ENCODE measurements at regions not wholly inside any gene's neighbourhood (a gene's known extent, or its start where the extent isn't known, plus 50 kb on each side); places are given as distances from the start of the nearest gene placed in this dataset.

DNA sequence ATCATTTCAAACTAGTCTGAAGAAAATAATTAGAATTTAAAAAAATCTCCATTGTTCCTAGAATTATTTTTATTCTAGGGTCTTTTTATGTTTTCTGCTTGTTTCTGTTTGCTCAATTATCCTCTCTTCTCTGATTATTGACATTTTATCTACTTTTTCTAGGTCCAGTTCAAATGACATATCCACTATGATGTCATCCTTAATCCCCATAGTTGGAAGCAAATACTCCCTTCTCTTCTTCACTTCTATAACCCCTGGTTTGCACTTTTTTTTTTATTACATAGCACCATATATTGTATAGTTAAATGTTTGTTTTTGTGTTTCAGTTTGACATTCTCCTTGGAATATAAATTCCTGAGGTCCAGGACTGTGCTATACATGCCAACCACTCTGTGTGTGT, 82.6 kb downstream of the CT47B1 start:
- no peaks in the 10 kb centered on the region for H3K79me2 ChIP-seq
- TF ChIP-seq EZH2phosphoT487 (IDR thresholded peaks at IDR 0.05; ENCODE audit: low read depth, severe bottlenecking, unreplicated experiment) (no peak), EZH2 (IDR thresholded peaks at IDR 0.05; ENCODE audit: borderline replicate concordance) (no peak)
- TF ChIP-seq, protein P1, sequence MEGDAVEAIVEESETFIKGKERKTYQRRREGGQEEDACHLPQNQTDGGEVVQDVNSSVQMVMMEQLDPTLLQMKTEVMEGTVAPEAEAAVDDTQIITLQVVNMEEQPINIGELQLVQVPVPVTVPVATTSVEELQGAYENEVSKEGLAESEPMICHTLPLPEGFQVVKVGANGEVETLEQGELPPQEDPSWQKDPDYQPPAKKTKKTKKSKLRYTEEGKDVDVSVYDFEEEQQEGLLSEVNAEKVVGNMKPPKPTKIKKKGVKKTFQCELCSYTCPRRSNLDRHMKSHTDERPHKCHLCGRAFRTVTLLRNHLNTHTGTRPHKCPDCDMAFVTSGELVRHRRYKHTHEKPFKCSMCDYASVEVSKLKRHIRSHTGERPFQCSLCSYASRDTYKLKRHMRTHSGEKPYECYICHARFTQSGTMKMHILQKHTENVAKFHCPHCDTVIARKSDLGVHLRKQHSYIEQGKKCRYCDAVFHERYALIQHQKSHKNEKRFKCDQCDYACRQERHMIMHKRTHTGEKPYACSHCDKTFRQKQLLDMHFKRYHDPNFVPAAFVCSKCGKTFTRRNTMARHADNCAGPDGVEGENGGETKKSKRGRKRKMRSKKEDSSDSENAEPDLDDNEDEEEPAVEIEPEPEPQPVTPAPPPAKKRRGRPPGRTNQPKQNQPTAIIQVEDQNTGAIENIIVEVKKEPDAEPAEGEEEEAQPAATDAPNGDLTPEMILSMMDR (IDR thresholded peaks at IDR 0.05; ENCODE audit: poor library complexity): no peak
- H3K9me3 ChIP-seq (ENCODE audit: low read depth): no peaks in the 10 kb centered on the region
- H3K4me3 ChIP-seq: no peak overlapping the region
- no peak overlapping the region for H2AFZ ChIP-seq
- H3K4me1 ChIP-seq (ENCODE audit: insufficient read depth): no peaks in the 10 kb centered on the region
- H4K20me1 ChIP-seq (ENCODE audit: insufficient read depth, poor library complexity, severe bottlenecking): no peaks in the 10 kb centered on the region
- H3K4me2 ChIP-seq: no peak overlapping the region
- H3K9me2 ChIP-seq (replicated peaks; ENCODE audit: insufficient read depth): no peaks in the 10 kb centered on the region
- H3K27me3 ChIP-seq: no peaks in the 10 kb centered on the region
- no peaks in the 10 kb centered on the region for H3K36me3 ChIP-seq (replicated peaks; ENCODE audit: insufficient read depth, low read depth)
- H3K27ac ChIP-seq: no peak overlapping the region
- no peak for DNase-seq (ENCODE audit: low spot score)

DNA sequence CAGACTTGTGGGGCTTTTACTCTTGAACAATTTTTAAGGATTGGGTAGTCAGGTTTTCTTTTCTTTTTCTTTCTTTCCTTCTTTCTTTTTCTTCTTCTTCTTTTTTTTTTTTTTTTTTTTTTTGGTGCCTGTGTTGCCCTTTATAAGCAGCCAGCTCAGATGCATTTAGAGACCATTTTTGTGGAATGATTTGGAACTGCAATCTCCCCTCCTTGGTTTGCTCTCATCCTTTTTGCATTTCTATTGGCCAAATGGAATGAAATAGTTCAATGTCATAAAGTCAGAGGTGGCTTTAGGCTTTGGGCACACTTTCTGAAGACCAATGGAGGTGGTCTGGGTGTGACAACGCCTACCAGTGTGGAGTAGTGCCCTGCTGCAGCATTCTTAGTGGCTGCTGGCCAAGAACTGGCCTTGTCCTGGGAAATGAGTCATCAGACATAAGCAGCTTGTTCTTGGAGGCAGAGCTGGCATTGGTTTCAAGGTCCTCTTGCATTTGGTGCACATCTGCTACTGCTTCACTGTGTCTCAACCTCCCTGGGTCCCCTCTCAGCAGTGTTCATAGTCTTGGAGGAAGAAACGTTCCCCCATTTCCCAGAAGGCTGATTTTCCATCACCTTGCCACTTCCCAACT, 84.5 kb downstream of the CT47B1 start:
- TF ChIP-seq, protein P1 (IDR thresholded peaks at IDR 0.05; ENCODE audit: poor library complexity): no peak
- DNase-seq (ENCODE audit: low spot score): peak; percentile 31
- no peak overlapping the region for H3K4me2 ChIP-seq

DNA sequence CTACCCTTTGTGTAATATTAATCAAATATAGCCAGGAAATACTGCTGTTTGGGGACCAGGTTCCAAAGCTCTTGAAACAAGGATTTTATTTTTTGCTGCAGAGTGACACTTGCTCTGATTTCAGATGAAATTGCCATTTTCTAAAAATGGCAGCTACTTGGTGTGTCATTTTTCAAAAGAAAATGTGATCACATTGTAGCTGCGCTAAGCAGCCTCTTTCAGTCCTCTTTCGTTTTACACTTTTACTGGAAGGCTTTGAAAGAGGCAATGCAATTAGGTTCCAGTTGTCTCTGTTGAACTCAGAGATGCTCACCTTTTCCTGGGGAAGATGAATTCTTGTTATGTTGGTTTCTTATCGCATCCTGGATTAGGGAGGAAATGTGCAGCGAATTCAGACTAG, 85.1 kb downstream of the CT47B1 start:
- no peaks in the 10 kb centered on the region for H3K27me3 ChIP-seq
- H3K27ac ChIP-seq: no peak overlapping the region
- H2AFZ ChIP-seq: no peak overlapping the region
- no peaks in the 10 kb centered on the region for H3K9me3 ChIP-seq (ENCODE audit: low read depth)
- H3K9me2 ChIP-seq (replicated peaks; ENCODE audit: insufficient read depth): no peaks in the 10 kb centered on the region
- H3K4me3 ChIP-seq: no peak overlapping the region
- H3K4me2 ChIP-seq: no peak overlapping the region
- H3K36me3 ChIP-seq (replicated peaks; ENCODE audit: insufficient read depth, low read depth): no peaks in the 10 kb centered on the region
- TF ChIP-seq, protein P1 (IDR thresholded peaks at IDR 0.05; ENCODE audit: poor library complexity): no peak
- TF ChIP-seq EZH2phosphoT487 (IDR thresholded peaks at IDR 0.05; ENCODE audit: low read depth, severe bottlenecking, unreplicated experiment): no peak
- TF ChIP-seq EZH2 (IDR thresholded peaks at IDR 0.05; ENCODE audit: borderline replicate concordance): no peak
- DNase-seq (ENCODE audit: low spot score): no peak
- H3K4me1 ChIP-seq (ENCODE audit: insufficient read depth): no peaks in the 10 kb centered on the region
- no peaks in the 10 kb centered on the region for H4K20me1 ChIP-seq (ENCODE audit: insufficient read depth, poor library complexity, severe bottlenecking)
- 49% methylated on average over 4 of the region's 4 CpGs for WGBS (ENCODE audit: low lambda C conversion rate, missing lambda C conversion rate)
- H3K79me2 ChIP-seq: no peaks in the 10 kb centered on the region

More for the DNA sequence above, 84.5 kb downstream of the CT47B1 start:
- no peaks in the 10 kb centered on the region for H3K36me3 ChIP-seq (replicated peaks; ENCODE audit: insufficient read depth, low read depth)
- H3K9me2 ChIP-seq (replicated peaks; ENCODE audit: insufficient read depth): no peaks in the 10 kb centered on the region
- H3K27me3 ChIP-seq: no peaks in the 10 kb centered on the region
- no peaks in the 10 kb centered on the region for H3K4me1 ChIP-seq (ENCODE audit: insufficient read depth)
- H2AFZ ChIP-seq: no peak overlapping the region
- no peaks in the 10 kb centered on the region for H4K20me1 ChIP-seq (ENCODE audit: insufficient read depth, poor library complexity, severe bottlenecking)
- no peaks in the 10 kb centered on the region for H3K9me3 ChIP-seq (ENCODE audit: low read depth)
- H3K79me2 ChIP-seq: no peaks in the 10 kb centered on the region
- no peak overlapping the region for H3K27ac ChIP-seq
- H3K4me3 ChIP-seq: no peak overlapping the region
- WGBS (ENCODE audit: low lambda C conversion rate, missing lambda C conversion rate): 65% methylated on average over 2 of the region's 2 CpGs

DNA sequence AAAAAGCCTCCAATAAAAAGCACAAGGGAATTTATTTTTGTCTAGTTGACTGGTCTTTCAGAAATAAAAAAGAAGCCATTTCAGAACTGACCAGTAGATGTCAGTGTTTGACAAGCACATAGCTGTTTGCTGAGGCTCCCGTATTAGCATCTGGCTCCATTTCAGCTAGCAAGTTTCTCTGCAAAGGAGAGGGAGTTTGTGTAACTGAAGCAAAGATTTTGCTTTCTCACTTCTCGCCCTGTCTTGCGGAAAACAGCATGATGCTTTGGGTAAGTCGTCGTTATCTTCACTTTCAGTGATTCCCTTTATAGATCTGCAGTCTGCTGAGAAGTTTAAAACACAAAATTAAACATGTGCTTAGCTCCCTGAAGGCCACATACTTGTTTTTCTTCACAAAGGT, 85.5 kb downstream of the CT47B1 start:
- no peaks in the 10 kb centered on the region for H3K27me3 ChIP-seq
- H2AFZ ChIP-seq: no peak overlapping the region
- no peaks in the 10 kb centered on the region for H4K20me1 ChIP-seq (ENCODE audit: insufficient read depth, poor library complexity, severe bottlenecking)
- no peak overlapping the region for H3K27ac ChIP-seq
- no peaks in the 10 kb centered on the region for H3K36me3 ChIP-seq (replicated peaks; ENCODE audit: insufficient read depth, low read depth)
- TF ChIP-seq, protein P1 (IDR thresholded peaks at IDR 0.05; ENCODE audit: poor library complexity): peak; percentile 85
- TF ChIP-seq EZH2 (IDR thresholded peaks at IDR 0.05; ENCODE audit: borderline replicate concordance) (no peak), EZH2phosphoT487 (IDR thresholded peaks at IDR 0.05; ENCODE audit: low read depth, severe bottlenecking, unreplicated experiment) (no peak)
- H3K9me3 ChIP-seq (ENCODE audit: low read depth): no peaks in the 10 kb centered on the region
- no peaks in the 10 kb centered on the region for H3K79me2 ChIP-seq
- 10% methylated on average over 5 of the region's 5 CpGs for WGBS (ENCODE audit: low lambda C conversion rate, missing lambda C conversion rate)
- H3K4me3 ChIP-seq: no peak overlapping the region
- peak; percentile 83 for DNase-seq (ENCODE audit: low spot score)
- H3K4me1 ChIP-seq (ENCODE audit: insufficient read depth): no peaks in the 10 kb centered on the region
- no peak overlapping the region for H3K4me2 ChIP-seq
- H3K9me2 ChIP-seq (replicated peaks; ENCODE audit: insufficient read depth): no peaks in the 10 kb centered on the region
